ENCODE measurements at regions not wholly inside any gene's neighbourhood (a gene's known extent, or its start where the extent isn't known, plus 50 kb on each side); places are given as distances from the start of the nearest gene placed in this dataset.
"Not testable (repeated sequence)": the region's sequence is repeated elsewhere in the genome, so short reads cannot be mapped to it uniquely, and the experiment has no call there.

- FAIRE-seq = peak; percentile 55
Measured at GRCh38 chrX:74251006-74251930, 52.7 kb upstream of the ZCCHC13 start.

- FAIRE-seq = no peak
Measured at GRCh38 chrX:74250574-74250973, 53.4 kb upstream of the ZCCHC13 start.

- no peak for FAIRE-seq
Measured at GRCh38 chrX:74249963-74250362, 54.0 kb upstream of the ZCCHC13 start.

GRCh38 chrX:74248889-74249288 lies 55.1 kb upstream of the ZCCHC13 start:
- FAIRE-seq = no peak

GRCh38 chrX:74246524-74246923 lies 57.5 kb upstream of the ZCCHC13 start:
- FAIRE-seq = no peak

- no peak for FAIRE-seq
Measured at GRCh38 chrX:74242484-74243138, 61.4 kb upstream of the ZCCHC13 start.

- FAIRE-seq = no peak
Measured at GRCh38 chrX:74242050-74242449, 61.9 kb upstream of the ZCCHC13 start.

GRCh38 chrX:74238771-74239170 lies 65.2 kb upstream of the ZCCHC13 start:
- no peak for FAIRE-seq

- FAIRE-seq = no peak
Measured at GRCh38 chrX:74234818-74235217, 69.2 kb upstream of the ZCCHC13 start.

- FAIRE-seq = no peak
Measured at GRCh38 chrX:74232859-74233258, 71.1 kb upstream of the ZCCHC13 start.

- FAIRE-seq = no peak
Measured at GRCh38 chrX:74231625-74232024, 72.4 kb upstream of the ZCCHC13 start.

- FAIRE-seq = no peak
Measured at GRCh38 chrX:74230094-74230493, 73.9 kb upstream of the ZCCHC13 start.

- FAIRE-seq = peak; percentile 83
Measured at GRCh38 chrX:74225111-74225510, 78.9 kb upstream of the ZCCHC13 start.

GRCh38 chrX:74220277-74220676 lies 83.7 kb upstream of the ZCCHC13 start:
- no peak for FAIRE-seq

- no peak for FAIRE-seq
Measured at GRCh38 chrX:74218895-74219294, 85.1 kb upstream of the ZCCHC13 start.

GRCh38 chrX:74216421-74216820 lies 87.6 kb upstream of the ZCCHC13 start:
- FAIRE-seq = no peak

GRCh38 chrX:74211911-74212310 lies 92.1 kb upstream of the ZCCHC13 start:
- peak; percentile 98 for FAIRE-seq

GRCh38 chrX:74207539-74207938 lies 96.4 kb upstream of the ZCCHC13 start:
- FAIRE-seq = no peak

GRCh38 chrX:74195605-74196004 lies 108.4 kb upstream of the ZCCHC13 start:
- no peak for FAIRE-seq

GRCh38 chrX:74195120-74195519 lies 108.9 kb upstream of the ZCCHC13 start:
- no peak for FAIRE-seq

GRCh38 chrX:74187211-74187610 lies 116.8 kb upstream of the ZCCHC13 start:
- FAIRE-seq = no peak

GRCh38 chrX:74183047-74183446 lies 120.9 kb upstream of the ZCCHC13 start:
- not testable (repeated sequence) for FAIRE-seq

GRCh38 chrX:74181976-74182375 lies 122.0 kb upstream of the ZCCHC13 start:
- not testable (repeated sequence) for FAIRE-seq

GRCh38 chrX:74180716-74181115 lies 123.3 kb upstream of the ZCCHC13 start:
- FAIRE-seq = no peak

Measured in colon (tissue), 2 donors.